GM19035 (cell line): ENCODE measurements at regions not wholly inside any gene's neighbourhood (a gene's known extent, or its start where the extent isn't known, plus 50 kb on each side); places are given as distances from the start of the nearest gene placed in this dataset.
"Not testable (repeated sequence)": the region's sequence is repeated elsewhere in the genome, so short reads cannot be mapped to it uniquely, and the experiment has no call there.

ENCODE experiments used
- ATAC-seq: cut with Tn5 transposase; IDR thresholded peaks from one replicate; pipeline ENCODE4 v1.9.1; 2021; ENCODE audit not compliant: unreplicated experiment

DNA sequence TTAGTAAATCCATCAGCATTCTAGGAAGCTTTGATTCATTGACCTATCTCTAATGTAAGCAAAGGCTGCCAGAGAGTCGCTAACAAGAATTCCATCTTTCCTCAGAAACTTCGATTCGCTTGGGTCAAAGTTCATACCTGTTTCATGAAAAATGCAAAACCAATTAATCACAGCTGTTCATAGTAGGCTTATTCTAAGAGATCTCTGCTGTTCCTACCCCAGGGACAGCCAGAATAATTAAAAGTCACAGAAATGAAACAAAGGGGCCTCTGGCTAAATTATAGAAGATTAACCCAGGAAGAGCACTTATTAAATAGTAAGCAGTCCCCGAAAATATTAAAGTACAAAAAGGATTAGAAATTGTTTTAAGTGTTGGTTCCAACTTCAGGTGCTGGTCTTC lies 280.1 kb upstream of the FRG2C start:
- not testable (repeated sequence) for ATAC-seq

DNA sequence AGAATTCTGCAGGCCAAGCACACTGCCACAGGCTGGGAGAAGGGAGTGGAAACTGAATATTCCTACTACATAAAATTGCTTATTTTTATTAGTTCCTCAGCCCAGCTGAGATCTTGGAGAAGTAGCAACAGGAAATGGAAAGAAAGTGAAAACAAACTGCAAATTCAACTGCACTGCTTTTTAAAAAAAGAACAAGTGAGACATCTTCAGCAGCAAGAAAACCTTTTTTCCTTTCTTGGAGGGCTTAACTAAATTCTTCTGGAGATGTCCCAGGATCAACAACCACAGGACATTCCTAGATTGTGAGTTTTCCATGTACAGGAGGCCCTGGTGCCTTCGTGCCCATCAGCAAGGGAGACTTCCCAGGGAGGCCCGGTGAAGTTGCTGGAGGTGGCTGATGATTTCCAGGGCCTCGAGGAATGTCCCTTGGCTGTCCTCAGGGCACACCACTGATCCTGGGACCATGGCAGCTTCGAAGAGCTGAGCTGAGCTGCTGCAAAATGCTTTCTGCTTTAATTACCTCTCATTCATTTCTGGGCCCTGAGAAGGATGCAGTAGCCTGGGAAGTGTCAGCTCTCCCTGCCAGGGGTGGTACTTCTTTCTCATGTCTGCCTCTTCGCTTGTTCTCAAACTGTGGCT lies 275.5 kb upstream of the FRG2C start:
- not testable (repeated sequence) for ATAC-seq

DNA sequence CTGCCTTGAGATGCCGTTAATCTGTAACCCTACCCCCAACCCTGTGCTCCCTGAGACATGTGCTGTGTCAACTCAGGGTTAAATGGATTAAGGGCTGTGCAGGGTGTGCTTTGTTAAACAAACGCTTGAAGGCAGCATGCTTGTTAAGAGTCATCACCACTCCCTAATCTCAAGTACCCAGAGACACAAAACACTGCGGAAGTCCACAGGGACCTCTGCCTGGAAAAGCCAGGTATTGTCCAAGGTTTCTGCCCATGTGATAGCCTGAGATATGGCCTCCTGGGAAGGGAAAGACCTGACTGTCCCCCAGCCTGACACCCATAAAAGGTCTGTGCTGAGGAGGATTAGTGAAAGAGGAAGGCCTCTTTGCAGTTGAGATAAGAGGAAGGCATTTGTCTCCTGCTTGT lies 270.8 kb upstream of the FRG2C start:
- ATAC-seq: not testable (repeated sequence)

DNA sequence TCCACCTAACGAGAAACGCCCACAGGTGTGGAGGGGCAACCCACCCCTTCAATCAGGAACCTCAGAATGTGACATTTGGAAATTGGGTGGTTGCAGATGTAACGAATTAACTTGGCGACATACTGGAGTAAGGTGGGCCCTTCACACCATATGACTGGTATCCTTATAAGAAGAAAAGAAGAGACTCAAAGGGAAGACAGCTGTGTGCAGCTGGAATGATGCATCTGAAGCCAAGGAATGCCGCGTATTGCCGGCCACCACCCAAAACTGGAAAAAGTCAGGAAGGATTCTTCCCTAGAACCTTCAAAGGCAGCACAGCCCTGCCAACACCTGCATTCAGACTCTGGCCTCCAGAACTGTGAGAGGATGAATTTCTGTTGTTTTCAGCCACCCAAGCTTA lies 270.0 kb upstream of the FRG2C start:
- not testable (repeated sequence) for ATAC-seq

DNA sequence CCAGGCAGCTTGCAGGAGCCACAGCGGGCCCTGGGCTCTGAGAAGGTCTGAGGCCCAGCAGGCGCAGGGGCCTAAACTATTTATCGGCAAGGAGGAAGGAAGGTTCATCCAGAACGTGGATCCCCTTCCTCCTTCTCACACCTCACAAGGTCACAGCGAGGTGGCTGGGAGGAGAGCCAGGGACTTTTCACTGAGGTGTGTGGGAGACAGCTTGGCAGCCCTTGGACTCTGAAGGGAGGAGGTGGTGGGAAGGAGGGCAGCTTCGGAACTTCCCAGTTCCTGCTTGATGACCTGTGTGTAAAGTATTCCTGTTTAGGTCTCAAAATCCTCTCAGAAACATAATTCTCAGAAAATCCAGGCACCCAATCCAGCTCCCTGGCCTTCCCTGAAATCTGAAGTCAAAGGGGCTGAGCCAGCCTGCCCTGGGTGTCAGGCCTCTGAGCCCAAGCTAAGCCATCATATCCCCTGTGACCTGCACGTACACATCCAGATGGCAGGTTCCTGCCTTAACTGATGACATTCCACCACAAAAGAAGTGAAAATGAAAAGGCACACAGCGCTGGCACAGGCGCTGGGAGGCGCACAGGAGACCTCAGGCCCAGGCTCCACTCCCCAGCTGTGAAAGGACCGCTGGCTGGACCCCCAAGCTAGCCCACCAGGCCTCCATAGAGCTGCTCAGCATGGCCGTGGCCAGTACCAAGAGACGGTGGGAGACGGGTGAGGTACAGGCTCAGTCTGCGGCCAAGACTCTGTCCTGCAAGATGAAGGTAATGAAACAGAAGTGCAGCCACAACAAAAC lies 269.4 kb upstream of the FRG2C start:
- not testable (repeated sequence) for ATAC-seq

DNA sequence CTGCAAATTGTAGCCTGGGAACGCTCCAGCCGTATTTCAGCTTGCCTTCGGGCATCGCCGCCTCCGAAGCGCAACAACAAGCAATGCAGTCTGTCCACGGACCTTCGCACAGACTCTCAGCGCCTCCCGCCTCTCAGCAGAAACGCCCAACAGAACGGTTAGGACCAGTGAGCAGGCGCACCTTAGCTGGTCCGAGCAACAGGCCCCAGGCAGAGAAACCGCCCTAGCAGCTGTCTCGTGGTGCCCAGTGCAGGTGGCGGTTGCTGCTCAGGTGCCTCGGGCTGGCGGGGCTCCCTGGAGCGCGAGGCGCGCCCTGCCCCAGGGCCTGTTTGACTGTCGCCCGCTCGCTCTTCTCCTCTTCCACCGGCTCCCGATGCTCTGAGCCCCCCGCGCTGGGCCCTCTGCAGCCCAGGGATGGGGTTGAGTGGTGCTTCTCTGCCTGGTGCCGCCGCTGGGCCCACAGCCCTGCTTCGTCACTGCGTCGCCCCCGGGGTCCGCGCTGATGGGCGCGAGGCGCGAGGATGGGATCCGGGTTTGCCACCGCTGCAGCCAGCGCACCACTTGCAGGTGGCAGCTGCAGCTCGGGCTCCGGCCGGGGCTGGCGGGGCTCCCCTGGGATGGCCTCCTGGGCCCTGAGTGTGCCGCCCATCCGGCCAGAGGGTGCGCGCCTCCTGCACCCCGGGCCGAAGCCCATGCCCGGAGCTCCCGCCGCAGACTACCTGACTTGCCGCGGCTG lies 268.4 kb upstream of the FRG2C start:
- no peak for ATAC-seq

DNA sequence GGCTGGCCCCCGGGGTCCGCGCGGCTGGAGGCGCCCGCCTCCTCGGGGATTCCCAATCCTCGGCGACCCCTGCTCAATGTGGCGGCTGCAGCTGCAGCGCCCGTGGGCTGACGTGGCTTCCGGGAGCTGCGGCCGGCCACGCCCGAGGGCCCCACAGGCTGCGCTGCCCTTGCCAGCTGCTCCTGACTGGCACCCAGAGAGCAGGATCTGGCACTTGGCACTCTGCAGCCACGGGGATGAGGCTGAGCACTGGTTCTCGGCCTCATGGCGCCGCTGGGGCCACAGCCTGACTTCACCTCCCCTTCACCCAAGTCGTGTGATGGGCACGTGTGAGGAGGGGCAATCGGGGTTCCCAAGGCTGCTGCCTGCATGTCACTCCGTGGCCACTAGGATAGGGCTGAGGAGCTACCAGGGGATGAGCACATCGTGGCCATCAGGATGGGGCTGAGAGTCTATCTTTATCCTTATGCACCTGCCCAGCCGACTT lies 267.8 kb upstream of the FRG2C start:
- ATAC-seq: no peak

DNA sequence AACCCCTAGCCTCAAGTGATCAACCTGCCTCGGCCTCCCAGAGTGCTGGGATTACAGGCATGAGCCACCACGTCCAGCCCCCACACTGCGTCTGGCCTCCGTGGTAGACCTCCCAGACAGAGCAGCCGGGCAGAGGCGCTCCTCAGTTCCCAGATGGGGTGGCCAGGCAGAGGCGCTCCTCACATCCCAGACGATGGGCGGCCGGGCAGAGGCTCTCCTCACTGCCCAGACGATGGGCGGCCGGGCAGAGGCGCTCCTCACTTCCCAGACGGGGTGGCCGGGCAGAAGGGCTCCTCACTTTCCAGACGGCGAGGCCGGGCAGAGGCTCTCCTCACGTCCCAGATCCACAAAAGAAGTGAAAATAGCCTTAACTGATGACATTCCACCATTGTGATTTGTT lies 266.6 kb upstream of the FRG2C start:
- not testable (repeated sequence) for ATAC-seq

DNA sequence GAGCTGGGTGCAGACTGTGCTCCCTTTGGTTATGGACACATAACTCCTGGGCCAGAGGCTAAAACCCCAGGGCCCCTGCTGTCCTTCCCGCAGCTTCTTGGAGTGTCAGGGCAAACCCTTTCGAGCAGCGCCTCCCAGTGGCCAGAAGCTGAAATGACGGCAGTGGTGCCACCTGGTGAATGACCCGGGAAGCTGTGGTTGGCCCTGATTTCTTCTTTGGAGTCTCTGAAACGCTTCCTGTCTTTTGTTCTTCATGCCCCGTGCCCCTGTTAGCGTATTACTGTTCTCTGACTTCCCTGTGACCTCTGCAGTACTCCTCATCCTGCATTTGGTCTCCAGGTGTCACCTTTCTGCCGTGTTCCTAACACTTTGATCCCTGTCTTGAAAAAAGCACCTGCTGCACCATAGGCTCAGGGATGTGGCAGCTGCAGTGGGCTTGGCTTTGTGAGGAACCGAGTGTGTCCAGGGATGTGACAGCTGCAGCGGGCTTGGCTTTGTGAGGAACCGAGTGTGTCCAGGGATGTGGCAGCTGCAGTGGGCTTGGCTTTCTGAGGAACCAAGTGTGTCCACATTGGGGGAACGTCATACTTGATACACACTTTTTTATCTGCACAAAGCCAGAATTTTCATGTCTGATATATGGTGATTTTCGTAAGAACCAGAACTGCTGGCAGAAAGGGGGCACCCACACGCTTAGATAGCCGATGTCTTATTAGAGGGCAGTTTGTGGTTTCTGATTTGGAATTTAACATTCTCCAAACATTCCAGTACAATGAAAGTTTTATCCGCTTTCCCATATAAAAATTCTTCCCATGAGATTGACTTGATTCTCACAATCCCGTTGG lies 241.8 kb upstream of the FRG2C start:
- ATAC-seq: not testable (repeated sequence)

DNA sequence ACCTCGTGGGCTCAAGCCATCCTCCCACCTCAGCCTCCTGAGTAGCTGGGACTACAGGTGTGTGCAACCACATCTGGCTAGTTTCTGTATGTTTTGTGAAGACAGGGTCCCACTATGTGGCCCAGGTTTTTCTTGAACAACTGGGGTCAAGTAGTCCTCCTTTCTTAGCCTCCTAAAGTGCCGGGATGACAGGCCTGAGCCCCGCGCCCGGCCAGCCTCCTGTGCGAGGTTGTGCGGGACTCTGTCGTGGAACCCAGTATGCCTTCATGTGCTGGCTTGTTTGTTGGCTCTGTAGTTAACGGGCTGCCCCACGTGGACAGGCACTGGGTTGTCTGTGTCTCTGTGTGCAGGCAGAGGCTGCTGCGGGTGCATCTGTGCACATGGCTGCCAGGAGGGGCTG lies 238.7 kb upstream of the FRG2C start:
- not testable (repeated sequence) for ATAC-seq

DNA sequence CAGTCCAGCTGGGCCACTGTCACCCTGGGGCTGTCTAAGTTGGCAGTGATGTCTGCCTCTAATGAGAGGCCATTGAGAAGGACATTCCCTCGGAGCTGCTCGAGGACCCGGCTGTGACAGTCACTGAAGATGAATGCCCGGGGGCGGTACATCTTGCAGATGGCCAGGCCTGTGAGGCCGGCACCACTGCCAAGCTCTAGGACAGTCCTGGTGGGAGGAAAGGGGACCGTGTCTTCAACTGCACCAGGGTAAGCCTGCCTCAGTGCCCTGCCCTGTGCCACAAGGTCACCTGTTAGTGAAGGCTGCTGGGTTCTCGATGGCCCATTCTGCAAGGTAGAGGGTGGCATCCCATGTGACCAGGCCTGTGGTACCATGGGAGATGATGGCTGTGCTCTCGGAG lies 236.6 kb upstream of the FRG2C start:
- not testable (repeated sequence) for ATAC-seq

DNA sequence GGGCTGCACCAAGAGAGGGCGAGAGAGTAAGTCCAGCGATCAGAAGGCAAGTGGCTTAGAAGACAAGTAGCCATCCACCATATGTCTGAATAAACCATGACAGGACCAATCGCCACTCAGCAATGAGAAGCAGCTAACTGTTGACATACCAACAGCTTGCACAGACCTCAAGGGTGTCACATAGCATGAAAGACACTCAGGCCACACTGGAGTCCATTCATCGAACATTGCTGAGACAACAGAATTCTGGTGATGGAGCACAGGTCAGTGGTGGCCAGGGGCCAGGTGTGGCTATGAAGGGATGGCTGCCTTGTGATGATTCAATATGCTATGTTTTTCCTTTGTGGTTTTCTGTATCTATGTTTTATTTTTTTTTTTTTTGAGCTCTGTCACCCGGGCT lies 236.2 kb upstream of the FRG2C start:
- ATAC-seq: not testable (repeated sequence)

DNA sequence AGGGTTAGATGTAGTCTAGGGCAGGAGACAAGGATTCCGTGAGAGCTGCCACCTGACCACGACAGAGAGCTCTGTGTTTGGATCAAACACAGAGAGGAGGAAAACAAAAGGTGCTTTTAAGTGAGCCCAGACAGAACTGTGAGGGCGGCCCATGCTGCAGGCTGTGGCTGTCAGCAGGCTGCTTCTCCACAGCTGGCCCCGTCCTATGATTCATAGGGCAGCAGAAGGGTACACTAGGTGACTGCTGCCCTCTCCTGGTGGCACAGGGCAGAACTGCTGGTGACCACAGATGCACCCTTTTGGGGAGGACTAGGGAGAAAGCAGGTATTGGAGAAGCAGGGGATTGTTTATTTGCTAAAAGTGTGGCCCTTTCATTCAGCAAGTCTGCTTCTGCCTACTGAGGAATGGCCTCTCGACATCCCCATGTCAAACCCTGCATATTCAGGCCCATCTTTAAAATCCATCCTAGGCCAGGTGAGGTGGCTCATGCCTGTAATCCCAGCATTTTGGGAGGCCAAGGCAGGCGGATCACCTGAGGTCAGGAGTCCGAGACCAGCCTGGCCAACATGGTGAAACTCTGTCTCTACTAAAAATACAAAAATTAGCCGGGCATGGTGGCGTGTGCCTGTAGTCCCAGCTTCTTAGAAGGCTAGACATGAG lies 234.4 kb upstream of the FRG2C start:
- not testable (repeated sequence) for ATAC-seq

DNA sequence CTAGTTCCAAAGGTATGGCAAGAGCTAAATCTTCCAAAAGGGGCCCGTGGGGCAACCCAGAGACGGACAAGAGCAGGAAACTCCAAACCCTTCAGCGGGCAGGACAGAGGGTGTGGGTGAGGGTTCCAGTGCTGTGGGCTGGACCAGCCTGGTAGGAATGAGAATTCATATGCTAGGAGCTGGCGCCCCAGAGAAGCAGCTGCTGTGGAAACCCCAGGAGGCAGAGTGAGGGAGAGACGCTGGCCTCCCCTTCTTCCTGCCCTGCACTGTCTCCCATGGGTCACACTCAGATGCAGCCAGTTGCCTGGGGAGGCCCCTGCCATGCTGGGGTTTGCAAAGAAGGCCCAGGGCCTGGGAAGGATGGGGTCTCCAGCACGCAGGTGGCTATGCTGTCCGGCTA lies 233.7 kb upstream of the FRG2C start:
- ATAC-seq: not testable (repeated sequence)

DNA sequence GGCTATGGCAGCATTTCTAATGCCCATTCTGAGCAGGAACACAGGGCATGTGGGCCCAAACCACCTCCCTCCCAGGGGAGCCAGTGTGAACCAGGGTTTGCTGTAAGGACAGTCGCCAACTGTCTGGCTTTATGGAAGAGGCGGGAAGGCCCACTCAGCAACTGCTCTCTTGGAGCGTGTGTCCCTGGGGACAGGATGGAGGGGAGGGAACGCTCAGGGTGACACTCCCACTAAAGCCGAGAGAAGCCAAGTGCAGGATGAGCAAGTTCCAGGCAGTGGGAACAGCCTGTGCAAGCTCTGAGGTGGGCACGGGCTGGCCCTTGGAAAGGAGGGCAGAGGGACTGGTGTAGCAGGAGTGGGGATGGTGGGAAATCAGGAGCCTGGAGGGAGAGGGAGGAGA lies 233.0 kb upstream of the FRG2C start:
- not testable (repeated sequence) for ATAC-seq

DNA sequence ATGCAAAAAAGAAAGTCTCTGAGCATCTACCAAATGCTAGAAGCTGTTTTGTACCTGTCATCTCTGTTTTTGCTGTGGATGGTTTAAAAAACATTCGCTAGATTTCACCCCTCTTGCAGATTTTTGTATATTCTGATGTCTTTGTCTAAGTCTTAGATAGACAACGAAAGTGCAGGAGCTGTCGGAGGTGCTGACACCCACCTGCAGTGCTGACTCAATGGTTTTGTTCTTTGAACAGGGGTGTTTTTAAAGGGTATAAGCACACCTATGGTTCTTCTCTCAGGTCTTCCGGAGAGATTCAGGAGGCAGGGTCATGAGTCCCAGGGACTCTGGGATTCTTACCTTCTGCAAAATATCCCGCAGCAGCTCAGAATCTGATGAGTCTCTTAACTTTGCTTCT lies 231.7 kb upstream of the FRG2C start:
- ATAC-seq: not testable (repeated sequence)

DNA sequence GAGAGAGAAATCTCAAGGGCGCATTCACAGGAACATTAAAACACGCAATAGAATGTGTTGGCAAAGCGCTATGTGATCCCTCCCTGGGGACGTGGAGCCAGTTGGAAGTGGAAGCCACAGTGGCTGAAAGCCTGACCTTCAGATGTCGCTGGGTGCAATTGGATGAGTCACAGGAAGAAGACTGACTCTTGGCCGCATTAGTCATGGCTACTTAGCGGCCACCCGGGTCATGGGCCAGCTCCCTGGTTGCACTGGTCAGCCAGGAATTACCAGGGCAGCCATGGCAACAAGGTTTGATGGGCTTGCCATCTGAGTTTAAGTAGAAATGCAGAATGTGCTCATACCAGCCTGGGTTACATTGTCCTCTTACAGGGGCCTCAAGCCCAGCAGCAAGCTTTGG lies 231.2 kb upstream of the FRG2C start:
- ATAC-seq: not testable (repeated sequence)

DNA sequence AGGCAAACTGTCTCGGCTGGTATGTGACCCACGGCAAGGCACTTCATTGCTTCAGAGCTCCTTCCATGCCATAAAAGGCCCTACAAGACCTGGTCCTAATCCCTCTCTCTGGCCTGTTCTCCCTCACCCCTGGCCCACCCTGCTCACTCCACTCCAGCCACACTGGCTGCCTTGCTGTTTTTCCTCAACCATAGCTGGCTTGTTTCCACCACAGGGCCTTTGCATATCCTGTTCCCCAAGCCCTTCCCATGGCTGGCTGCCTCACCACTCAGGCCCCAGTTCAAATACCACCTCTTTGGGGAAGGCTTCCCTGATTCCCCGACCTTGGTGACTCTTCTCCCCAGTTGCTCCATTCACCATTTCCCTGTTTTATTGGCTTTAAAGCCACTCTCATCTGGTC lies 230.8 kb upstream of the FRG2C start:
- not testable (repeated sequence) for ATAC-seq

DNA sequence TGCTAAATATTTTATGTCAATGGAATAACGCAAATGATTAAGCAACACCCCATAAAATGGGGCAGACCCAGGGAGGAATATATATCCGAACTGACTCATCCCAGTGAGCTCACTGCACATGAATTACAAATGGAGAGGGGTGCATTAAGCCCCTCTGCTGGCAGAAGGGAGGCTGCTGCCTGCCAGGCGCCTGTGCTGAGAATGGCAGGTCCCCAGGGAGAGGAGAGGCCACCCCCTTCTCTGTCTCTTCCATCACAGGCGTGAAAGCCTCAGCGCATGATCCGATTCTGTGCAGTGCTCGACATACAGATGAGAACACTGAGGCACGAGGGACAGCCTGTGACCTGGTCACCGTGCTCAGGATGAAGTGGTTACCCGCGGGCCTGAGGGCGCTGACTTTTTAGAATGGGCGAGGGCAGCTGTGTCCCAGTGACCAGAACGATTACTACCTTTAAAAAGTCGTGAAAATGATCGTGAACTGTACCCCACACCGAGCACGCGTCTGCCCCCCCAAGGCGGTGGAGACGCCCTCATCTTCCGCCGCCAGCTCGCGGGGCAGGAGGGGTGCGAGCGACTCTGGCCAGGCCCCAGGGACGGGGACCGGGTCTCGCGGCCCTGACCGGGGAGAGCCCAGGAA lies 229.7 kb upstream of the FRG2C start:
- ATAC-seq: not testable (repeated sequence)
